ENCODE measurements at regions not wholly inside any gene's neighbourhood (a gene's known extent, or its start where the extent isn't known, plus 50 kb on each side); places are given as distances from the start of the nearest gene placed in this dataset.

DNA sequence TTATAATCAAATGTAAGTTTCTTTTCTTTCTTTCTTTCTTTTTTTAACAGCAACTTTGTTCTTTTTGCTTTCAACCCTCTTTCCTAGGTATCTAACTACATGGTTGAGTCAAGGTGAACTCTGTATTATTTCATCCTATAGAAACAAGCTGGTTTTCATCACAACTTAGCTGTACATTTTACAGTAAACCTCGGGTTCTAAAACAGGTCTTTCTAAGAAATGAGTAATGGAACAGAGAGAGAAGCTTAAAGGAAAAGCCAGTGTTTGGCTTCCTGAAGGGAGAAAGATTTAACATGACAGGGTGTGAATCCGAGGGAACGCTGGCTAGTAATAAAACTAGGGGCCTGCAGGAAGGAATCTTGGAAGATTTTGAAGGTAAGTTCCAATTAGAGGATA, 143.4 kb upstream of the ITGB1 start:
- ChIA-PET POLR2A (interaction anchor here (1.7 to 2.1 kb wide), 3 partner anchors 13 to 33 kb away, joined by 4 to 8 read pairs (median 6); no protein-coding TSS in a partner anchor), CTCF (interaction anchor here (1.1 kb wide), 1 partner anchor 54 kb away, joined by 5 read pairs; no protein-coding TSS in a partner anchor)
- no peaks in the 10 kb centered on the region for H3K27me3 Mint-ChIP-seq (ENCODE audit: insufficient read depth, unreplicated experiment)

DNA sequence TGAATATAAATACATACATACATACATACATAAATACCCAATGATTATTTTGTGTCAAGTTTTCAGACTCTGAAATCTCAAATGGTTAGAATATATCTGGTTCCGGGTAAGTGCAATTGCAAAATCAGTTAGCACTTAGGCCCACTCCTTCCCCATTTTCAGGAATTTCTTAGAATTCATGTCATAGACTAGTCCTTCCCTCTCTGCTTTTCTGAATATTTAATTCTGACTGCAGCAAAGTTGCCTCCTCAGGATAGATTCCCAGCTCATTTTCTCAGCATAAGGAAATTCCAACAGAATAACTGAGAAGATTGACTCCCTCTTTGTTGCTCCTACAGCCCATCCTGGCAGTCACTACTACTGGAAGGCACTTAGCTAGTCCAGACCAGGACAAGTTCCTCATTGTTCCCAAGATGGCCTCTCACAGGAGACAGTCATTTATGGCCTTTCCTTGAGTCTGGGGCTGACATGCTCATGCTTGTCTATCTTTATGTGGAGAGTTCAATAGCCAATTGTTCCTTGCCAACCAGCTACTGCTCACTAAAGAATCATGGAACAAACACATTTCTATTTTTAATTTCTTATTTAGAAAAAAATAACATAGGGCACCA, 142.9 kb upstream of the ITGB1 start:
- ChIA-PET POLR2A (interaction anchor here (1.7 to 2.1 kb wide), 3 partner anchors 14 to 33 kb away, joined by 4 to 8 read pairs (median 6); no protein-coding TSS in a partner anchor), CTCF (interaction anchor here (1.1 kb wide), 1 partner anchor 54 kb away, joined by 5 read pairs; no protein-coding TSS in a partner anchor)
- H3K27me3 Mint-ChIP-seq (ENCODE audit: insufficient read depth, unreplicated experiment): no peaks in the 10 kb centered on the region
- H3K27ac Mint-ChIP-seq (ENCODE audit: low read depth, unreplicated experiment): no peak overlapping the region
- peaks cover 21% of the 10 kb centered on the region for H3K4me1 Mint-ChIP-seq (ENCODE audit: insufficient read depth, unreplicated experiment)
- BruUV-seq (replicated peaks): no TSS peak
- no peak for DNase-seq (ENCODE audit: unreplicated experiment)
- H3K9me3 Mint-ChIP-seq (ENCODE audit: unreplicated experiment): peaks cover 16% of the 10 kb centered on the region
- TF ChIP-seq, protein P1, sequence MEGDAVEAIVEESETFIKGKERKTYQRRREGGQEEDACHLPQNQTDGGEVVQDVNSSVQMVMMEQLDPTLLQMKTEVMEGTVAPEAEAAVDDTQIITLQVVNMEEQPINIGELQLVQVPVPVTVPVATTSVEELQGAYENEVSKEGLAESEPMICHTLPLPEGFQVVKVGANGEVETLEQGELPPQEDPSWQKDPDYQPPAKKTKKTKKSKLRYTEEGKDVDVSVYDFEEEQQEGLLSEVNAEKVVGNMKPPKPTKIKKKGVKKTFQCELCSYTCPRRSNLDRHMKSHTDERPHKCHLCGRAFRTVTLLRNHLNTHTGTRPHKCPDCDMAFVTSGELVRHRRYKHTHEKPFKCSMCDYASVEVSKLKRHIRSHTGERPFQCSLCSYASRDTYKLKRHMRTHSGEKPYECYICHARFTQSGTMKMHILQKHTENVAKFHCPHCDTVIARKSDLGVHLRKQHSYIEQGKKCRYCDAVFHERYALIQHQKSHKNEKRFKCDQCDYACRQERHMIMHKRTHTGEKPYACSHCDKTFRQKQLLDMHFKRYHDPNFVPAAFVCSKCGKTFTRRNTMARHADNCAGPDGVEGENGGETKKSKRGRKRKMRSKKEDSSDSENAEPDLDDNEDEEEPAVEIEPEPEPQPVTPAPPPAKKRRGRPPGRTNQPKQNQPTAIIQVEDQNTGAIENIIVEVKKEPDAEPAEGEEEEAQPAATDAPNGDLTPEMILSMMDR (IDR thresholded peaks at IDR 0.05; ENCODE audit: unreplicated experiment): no peak
- intact Hi-C loops (cut with micrococcal nuclease): no loop called here
- no peak overlapping the region for H3K4me3 Mint-ChIP-seq (ENCODE audit: unreplicated experiment)
- no peaks in the 10 kb centered on the region for H3K36me3 Mint-ChIP-seq (ENCODE audit: insufficient read depth, unreplicated experiment)

More for the DNA sequence above, 143.4 kb upstream of the ITGB1 start:
- Mint-ChIP-seq H3K4me1 (ENCODE audit: insufficient read depth, unreplicated experiment) (peaks cover 21% of the 10 kb centered on the region), H3K36me3 (ENCODE audit: insufficient read depth, unreplicated experiment) (no peaks in the 10 kb centered on the region), H3K4me3 (ENCODE audit: unreplicated experiment) (no peak overlapping the region), H3K9me3 (ENCODE audit: unreplicated experiment) (peaks cover 16% of the 10 kb centered on the region), H3K27ac (ENCODE audit: low read depth, unreplicated experiment) (no peak overlapping the region)
- no TSS peak for BruUV-seq (replicated peaks)
- intact Hi-C loops (cut with micrococcal nuclease): no loop called here
- no peak for DNase-seq (ENCODE audit: unreplicated experiment)
- TF ChIP-seq, protein P1 (IDR thresholded peaks at IDR 0.05; ENCODE audit: unreplicated experiment): no peak

DNA sequence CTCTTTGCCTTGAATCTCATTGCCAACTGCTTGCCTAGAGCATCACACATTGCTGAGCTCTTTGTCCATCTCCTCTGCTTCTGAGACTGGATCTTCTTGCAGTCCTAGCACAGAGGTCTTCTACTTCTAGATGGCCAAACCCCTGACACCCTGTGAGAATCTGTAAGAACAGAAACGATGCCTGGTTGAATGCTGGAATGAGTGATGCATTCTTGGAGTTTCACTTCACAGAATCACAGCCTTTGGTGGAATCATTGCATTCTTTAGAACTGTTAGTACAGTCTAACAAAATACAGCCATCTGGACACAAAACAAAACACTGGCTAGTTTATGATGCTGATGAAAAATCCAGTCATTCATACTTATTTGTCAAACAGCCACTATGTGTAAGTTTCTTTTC, 141.7 kb upstream of the ITGB1 start:
- Mint-ChIP-seq H3K27me3 (ENCODE audit: insufficient read depth, unreplicated experiment) (no peaks in the 10 kb centered on the region), H3K4me1 (ENCODE audit: insufficient read depth, unreplicated experiment) (peaks cover 21% of the 10 kb centered on the region), H3K27ac (ENCODE audit: low read depth, unreplicated experiment) (no peak overlapping the region), H3K9me3 (ENCODE audit: unreplicated experiment) (peaks cover 16% of the 10 kb centered on the region), H3K36me3 (ENCODE audit: insufficient read depth, unreplicated experiment) (no peaks in the 10 kb centered on the region), H3K4me3 (ENCODE audit: unreplicated experiment) (no peak overlapping the region)
- ChIA-PET POLR2A (interaction anchor here (2.1 kb wide), 1 partner anchor 15 kb away, joined by 8 read pairs; no protein-coding TSS in a partner anchor), CTCF (no interaction called here)
- TF ChIP-seq, protein P1 (IDR thresholded peaks at IDR 0.05; ENCODE audit: unreplicated experiment): no peak
- no peak for DNase-seq (ENCODE audit: unreplicated experiment)
- intact Hi-C loops (cut with micrococcal nuclease): no loop called here
- no TSS peak for BruUV-seq (replicated peaks)

DNA sequence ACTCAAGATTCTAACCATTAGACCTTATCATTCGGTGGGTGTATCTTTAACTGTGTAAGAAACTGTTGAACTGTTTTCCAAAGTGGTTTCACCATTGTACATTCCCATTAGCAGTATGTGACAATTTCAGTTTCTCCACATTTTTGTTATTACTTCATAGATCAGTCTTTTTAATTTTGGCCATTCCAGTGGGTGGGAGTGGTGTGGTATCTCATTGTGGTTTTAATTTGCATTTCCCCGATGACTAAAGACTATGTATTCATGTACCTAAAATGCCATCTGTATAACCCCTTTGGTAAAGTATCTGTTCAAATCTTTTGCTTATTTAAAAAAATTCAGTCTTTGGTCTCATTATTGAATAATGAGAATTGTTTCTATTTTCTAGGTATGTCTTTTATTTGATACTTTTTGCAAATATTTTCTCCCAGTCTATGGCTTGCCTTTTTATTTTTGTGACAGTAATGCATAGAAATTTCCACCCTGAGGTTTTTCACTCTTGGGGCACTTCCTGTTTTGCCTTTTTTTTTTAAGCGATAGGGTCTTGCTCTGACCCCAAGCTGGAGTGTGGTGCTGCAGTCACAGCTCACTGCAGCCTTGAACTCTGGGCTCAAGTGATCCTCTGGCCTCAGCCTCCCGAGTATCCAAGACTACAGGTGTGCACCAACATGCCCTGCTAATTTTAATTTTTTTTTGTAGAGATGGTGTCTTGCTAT, 141.1 kb upstream of the ITGB1 start:
- intact Hi-C loops (cut with micrococcal nuclease): no loop called here
- ChIA-PET POLR2A (no interaction called here), CTCF (no interaction called here)
- Mint-ChIP-seq H3K27ac (ENCODE audit: low read depth, unreplicated experiment) (no peak overlapping the region), H3K4me1 (ENCODE audit: insufficient read depth, unreplicated experiment) (peaks cover 18% of the 10 kb centered on the region), H3K4me3 (ENCODE audit: unreplicated experiment) (no peak overlapping the region), H3K27me3 (ENCODE audit: insufficient read depth, unreplicated experiment) (no peaks in the 10 kb centered on the region), H3K36me3 (ENCODE audit: insufficient read depth, unreplicated experiment) (no peaks in the 10 kb centered on the region), H3K9me3 (ENCODE audit: unreplicated experiment) (peaks cover 16% of the 10 kb centered on the region)
- BruUV-seq (replicated peaks): no TSS peak
- TF ChIP-seq, protein P1 (IDR thresholded peaks at IDR 0.05; ENCODE audit: unreplicated experiment): no peak
- DNase-seq (ENCODE audit: unreplicated experiment): no peak

All from MCF 10A (cell line).